ENCODE measurements at regions not wholly inside any gene's neighbourhood (a gene's known extent, or its start where the extent isn't known, plus 50 kb on each side); places are given as distances from the start of the nearest gene placed in this dataset.
A peak's percentile ranks its signal among the peaks of the same experiment; 100 is the strongest.

GRCh38 chr3:174425422-174425821 is 433.7 kb upstream of the NAALADL2 start:
- H2BK12ac ChIP-seq (ENCODE audit: low read length in 2 of 2), result no peak overlapping the region
- DNase-seq, result no peak
- H3K18ac ChIP-seq (ENCODE audit: low read depth in 1 of 2, low read length in 2 of 2), result no peak overlapping the region
- no peak overlapping the region for H3K23ac ChIP-seq (ENCODE audit: low read length in 2 of 2)
- no peak overlapping the region for H3K4me3 ChIP-seq (ENCODE audit: insufficient read depth in 1 of 2, low read depth in 1 of 2, low read length in 2 of 2)
- H3K36me3 ChIP-seq (ENCODE audit: control insufficient read depth in 1 of 2, insufficient read depth in 2 of 2, low read depth in 1 of 2, low read length in 2 of 2), result no peaks in the 10 kb centered on the region
- WGBS, result 97% methylated on average over 3 of the region's 3 CpGs
- H2AFZ ChIP-seq (ENCODE audit: low read depth, low read length), result no peak overlapping the region
- no peak overlapping the region for H4K91ac ChIP-seq (ENCODE audit: low read length)
- no peaks in the 10 kb centered on the region for H3K27me3 ChIP-seq (ENCODE audit: control insufficient read depth in 1 of 2, insufficient read depth in 1 of 2, low read length in 2 of 2)
- H2BK15ac ChIP-seq (ENCODE audit: low read depth, poor library complexity, severe bottlenecking), result no peak overlapping the region
- no peak overlapping the region for H3K27ac ChIP-seq (ENCODE audit: low read length, poor library complexity, severe bottlenecking)
- no peak overlapping the region for H3K4ac ChIP-seq (ENCODE audit: low read depth in 1 of 2, low read length in 2 of 2)
- no peak overlapping the region for H4K8ac ChIP-seq (ENCODE audit: low read length)
- no peaks in the 10 kb centered on the region for H3K79me1 ChIP-seq (replicated peaks; ENCODE audit: low read length, poor library complexity, severe bottlenecking)
- no peak overlapping the region for H3K9ac ChIP-seq (ENCODE audit: low read length)
- H2AK5ac ChIP-seq (ENCODE audit: low read length, severe bottlenecking), result no peak overlapping the region
- H2BK120ac ChIP-seq (ENCODE audit: low read depth, low read length), result no peak overlapping the region
- H2BK5ac ChIP-seq (ENCODE audit: low read depth, low read length, poor library complexity, severe bottlenecking), result no peak overlapping the region
- H3K14ac ChIP-seq (ENCODE audit: low read length in 2 of 2), result no peak overlapping the region
- no peaks in the 10 kb centered on the region for H3K4me1 ChIP-seq (ENCODE audit: control insufficient read depth, insufficient read depth, low read depth, low read length)
- peaks cover 1% of the 10 kb centered on the region for H3K9me3 ChIP-seq (ENCODE audit: control insufficient read depth, low read length)
- no peak overlapping the region for H3K4me2 ChIP-seq (ENCODE audit: low read length, poor library complexity, severe bottlenecking)

- Histone ChIP-seq H2AFZ (ENCODE audit: low read depth, low read length) (no peak overlapping the region), H3K23ac (ENCODE audit: low read length in 2 of 2) (no peak overlapping the region), H4K8ac (ENCODE audit: low read length) (no peak overlapping the region), H2BK5ac (ENCODE audit: low read depth, low read length, poor library complexity, severe bottlenecking) (no peak overlapping the region), H2BK15ac (ENCODE audit: low read depth, poor library complexity, severe bottlenecking) (no peak overlapping the region), H2BK120ac (ENCODE audit: low read depth, low read length) (no peak overlapping the region), H2BK12ac (ENCODE audit: low read length in 2 of 2) (peak overlapping the region in 1 of 2 experiments; percentile 1), H3K4me2 (ENCODE audit: low read length, poor library complexity, severe bottlenecking) (no peak overlapping the region), H3K36me3 (ENCODE audit: control insufficient read depth in 1 of 2, insufficient read depth in 2 of 2, low read depth in 1 of 2, low read length in 2 of 2) (no peaks in the 10 kb centered on the region), H3K9me3 (ENCODE audit: control insufficient read depth, low read length) (peaks cover 17% of the 10 kb centered on the region), H3K14ac (ENCODE audit: low read length in 2 of 2) (peak overlapping the region in 1 of 2 experiments; percentile 81), H4K91ac (ENCODE audit: low read length) (no peak overlapping the region), H3K9ac (ENCODE audit: low read length) (no peak overlapping the region), H3K4me3 (ENCODE audit: insufficient read depth in 1 of 2, low read depth in 1 of 2, low read length in 2 of 2) (no peak overlapping the region), H3K4me1 (ENCODE audit: control insufficient read depth, insufficient read depth, low read depth, low read length) (no peaks in the 10 kb centered on the region), H3K18ac (ENCODE audit: low read depth in 1 of 2, low read length in 2 of 2) (no peak overlapping the region), H3K79me1 (replicated peaks; ENCODE audit: low read length, poor library complexity, severe bottlenecking) (no peaks in the 10 kb centered on the region), H2AK5ac (ENCODE audit: low read length, severe bottlenecking) (no peak overlapping the region), H3K4ac (ENCODE audit: low read depth in 1 of 2, low read length in 2 of 2) (no peak overlapping the region), H3K27me3 (ENCODE audit: control insufficient read depth in 1 of 2, insufficient read depth in 1 of 2, low read length in 2 of 2) (no peaks in the 10 kb centered on the region), H3K27ac (ENCODE audit: low read length, poor library complexity, severe bottlenecking) (no peak overlapping the region)
- WGBS, result 100% methylated on average over 2 of the region's 2 CpGs
- DNase-seq, result no peak
These were observed 428.1 kb upstream of the NAALADL2 start for GRCh38 chr3:174430986-174431385.

DNA sequence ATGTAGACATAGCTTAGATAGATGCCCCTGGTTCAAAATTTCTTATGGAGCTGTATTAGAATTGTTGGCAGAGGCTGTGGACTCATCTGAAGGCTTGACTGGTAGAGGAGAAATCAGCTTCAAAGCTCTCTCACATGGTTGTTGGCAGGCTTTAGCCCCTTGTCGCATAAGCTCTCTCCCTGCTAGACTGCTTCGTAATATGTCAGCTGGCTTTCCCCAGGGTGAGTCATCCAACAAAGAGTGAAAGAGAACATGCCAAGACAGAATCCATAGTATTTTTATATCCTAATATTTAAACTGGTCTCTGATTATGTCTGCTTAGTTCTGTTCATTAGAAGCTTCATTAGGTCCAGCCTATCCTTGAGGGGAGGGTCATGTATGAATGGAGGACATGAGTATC is 427.4 kb upstream of the NAALADL2 start:
- H2BK5ac ChIP-seq (ENCODE audit: low read depth, low read length, poor library complexity, severe bottlenecking), result no peak overlapping the region
- no peak overlapping the region for H2AFZ ChIP-seq (ENCODE audit: low read depth, low read length)
- H3K4me2 ChIP-seq (ENCODE audit: low read length, poor library complexity, severe bottlenecking), result no peak overlapping the region
- no peaks in the 10 kb centered on the region for H3K79me1 ChIP-seq (replicated peaks; ENCODE audit: low read length, poor library complexity, severe bottlenecking)
- H3K4me1 ChIP-seq (ENCODE audit: control insufficient read depth, insufficient read depth, low read depth, low read length), result no peaks in the 10 kb centered on the region
- H2BK120ac ChIP-seq (ENCODE audit: low read depth, low read length), result no peak overlapping the region
- H3K4ac ChIP-seq (ENCODE audit: low read depth in 1 of 2, low read length in 2 of 2), result no peak overlapping the region
- no peak overlapping the region for H2AK5ac ChIP-seq (ENCODE audit: low read length, severe bottlenecking)
- no peaks in the 10 kb centered on the region for H3K36me3 ChIP-seq (ENCODE audit: control insufficient read depth in 1 of 2, insufficient read depth in 2 of 2, low read depth in 1 of 2, low read length in 2 of 2)
- H4K8ac ChIP-seq (ENCODE audit: low read length), result no peak overlapping the region
- H3K27me3 ChIP-seq (ENCODE audit: control insufficient read depth in 1 of 2, insufficient read depth in 1 of 2, low read length in 2 of 2), result no peaks in the 10 kb centered on the region
- H3K9ac ChIP-seq (ENCODE audit: low read length), result no peak overlapping the region
- no peak overlapping the region for H3K4me3 ChIP-seq (ENCODE audit: insufficient read depth in 1 of 2, low read depth in 1 of 2, low read length in 2 of 2)
- WGBS, result 54% methylated on average over 2 of the region's 2 CpGs
- no peak overlapping the region for H3K14ac ChIP-seq (ENCODE audit: low read length in 2 of 2)
- H3K18ac ChIP-seq (ENCODE audit: low read depth in 1 of 2, low read length in 2 of 2), result no peak overlapping the region
- H2BK15ac ChIP-seq (ENCODE audit: low read depth, poor library complexity, severe bottlenecking), result no peak overlapping the region
- peak; percentile 18 for DNase-seq
- H3K23ac ChIP-seq (ENCODE audit: low read length in 2 of 2), result no peak overlapping the region
- peaks cover 17% of the 10 kb centered on the region for H3K9me3 ChIP-seq (ENCODE audit: control insufficient read depth, low read length)
- no peak overlapping the region for H2BK12ac ChIP-seq (ENCODE audit: low read length in 2 of 2)
- no peak overlapping the region for H4K91ac ChIP-seq (ENCODE audit: low read length)
- H3K27ac ChIP-seq (ENCODE audit: low read length, poor library complexity, severe bottlenecking), result no peak overlapping the region

DNA sequence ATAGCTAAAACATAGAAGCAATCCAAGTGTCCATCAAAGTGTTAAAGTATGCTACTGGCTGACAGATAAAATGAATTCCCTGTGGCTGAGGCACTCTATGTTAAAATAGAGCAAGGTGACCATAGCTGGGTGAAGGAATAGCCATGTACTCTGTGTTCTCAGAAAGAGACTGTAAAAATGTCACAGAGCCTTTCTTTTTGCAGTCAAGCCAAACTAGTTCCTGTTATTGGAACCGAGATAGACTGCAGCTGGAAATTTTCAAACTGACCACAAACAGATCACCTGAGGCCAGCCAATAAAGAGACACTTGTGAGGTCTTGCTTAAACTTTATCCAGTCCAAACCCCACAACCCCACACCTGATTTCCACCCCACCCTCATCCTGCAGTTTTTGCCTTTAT is 422.8 kb upstream of the NAALADL2 start:
- Histone ChIP-seq H4K91ac (ENCODE audit: low read length) (no peak overlapping the region), H3K4me1 (ENCODE audit: control insufficient read depth, insufficient read depth, low read depth, low read length) (no peaks in the 10 kb centered on the region), H3K4me2 (ENCODE audit: low read length, poor library complexity, severe bottlenecking) (no peak overlapping the region), H3K14ac (ENCODE audit: low read length in 2 of 2) (peak overlapping the region in 1 of 2 experiments; percentile 15), H4K8ac (ENCODE audit: low read length) (no peak overlapping the region), H3K79me1 (replicated peaks; ENCODE audit: low read length, poor library complexity, severe bottlenecking) (no peaks in the 10 kb centered on the region), H2BK12ac (ENCODE audit: low read length in 2 of 2) (no peak overlapping the region), H3K27ac (ENCODE audit: low read length, poor library complexity, severe bottlenecking) (no peak overlapping the region), H3K18ac (ENCODE audit: low read depth in 1 of 2, low read length in 2 of 2) (no peak overlapping the region), H2BK15ac (ENCODE audit: low read depth, poor library complexity, severe bottlenecking) (no peak overlapping the region), H3K36me3 (ENCODE audit: control insufficient read depth in 1 of 2, insufficient read depth in 2 of 2, low read depth in 1 of 2, low read length in 2 of 2) (no peaks in the 10 kb centered on the region), H2BK5ac (ENCODE audit: low read depth, low read length, poor library complexity, severe bottlenecking) (no peak overlapping the region), H2BK120ac (ENCODE audit: low read depth, low read length) (no peak overlapping the region), H2AFZ (ENCODE audit: low read depth, low read length) (no peak overlapping the region), H3K4ac (ENCODE audit: low read depth in 1 of 2, low read length in 2 of 2) (peak overlapping the region in 1 of 2 experiments; percentile 28), H3K9me3 (ENCODE audit: control insufficient read depth, low read length) (peaks cover 7% of the 10 kb centered on the region), H3K23ac (ENCODE audit: low read length in 2 of 2) (no peak overlapping the region), H2AK5ac (ENCODE audit: low read length, severe bottlenecking) (no peak overlapping the region), H3K27me3 (ENCODE audit: control insufficient read depth in 1 of 2, insufficient read depth in 1 of 2, low read length in 2 of 2) (no peaks in the 10 kb centered on the region), H3K9ac (ENCODE audit: low read length) (no peak overlapping the region), H3K4me3 (ENCODE audit: insufficient read depth in 1 of 2, low read depth in 1 of 2, low read length in 2 of 2) (no peak overlapping the region)
- WGBS, result 20% methylated on average over 1 of the region's 1 CpG
- DNase-seq, result no peak

Data from mesenchymal stem cell (in vitro differentiated cells and primary cell).